AG09309 (cell line): ENCODE measurements at regions not wholly inside any gene's neighbourhood (a gene's known extent, or its start where the extent isn't known, plus 50 kb on each side); places are given as distances from the start of the nearest gene placed in this dataset.

Source experiments
- DNase-seq: peaks from one replicate; pipeline ENCODE4 v3.0.0-alpha.2; 2010; ENCODE audit warnings: low read depth
- H3K4me3 ChIP-seq: 2 replicates; pipeline ENCODE4 v1.5.1; 2011; ENCODE audit warnings: mild to moderate bottlenecking, low read depth, low read length, moderate library complexity; ENCODE audit not compliant: control insufficient read depth
- TF ChIP-seq, protein P1 (sequence below): IDR thresholded peaks from 2 replicates; pipeline ENCODE4 v1.5.1; 2011; ENCODE audit warnings: mild to moderate bottlenecking, low read depth, low read length, inconsistent platforms; ENCODE audit not compliant: insufficient read depth, control insufficient read depth; ENCODE audit errors: missing control alignments

DNA sequence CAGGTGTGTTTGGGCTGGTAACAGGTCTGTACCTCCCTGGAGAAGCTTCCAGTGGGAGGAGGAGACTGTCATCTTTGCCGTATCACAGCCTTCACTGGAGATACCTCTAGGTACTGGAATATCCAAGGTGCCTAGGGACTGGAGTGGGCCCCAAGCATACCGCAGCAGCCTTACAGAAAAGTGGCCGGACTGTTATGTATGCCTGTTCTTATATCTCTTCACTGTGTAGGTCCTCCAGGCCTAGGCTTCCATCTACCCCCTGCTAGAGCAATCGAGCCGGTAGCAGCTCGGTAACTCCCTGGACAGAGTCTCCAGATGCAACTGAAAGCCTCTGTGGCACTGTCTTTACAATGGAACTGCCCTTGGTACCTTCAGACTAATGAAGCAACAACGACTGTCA, 277.4 kb upstream of the GRIA3 start:
- H3K4me3 ChIP-seq = no peak overlapping the region
- no peak for DNase-seq
- TF ChIP-seq, protein P1, sequence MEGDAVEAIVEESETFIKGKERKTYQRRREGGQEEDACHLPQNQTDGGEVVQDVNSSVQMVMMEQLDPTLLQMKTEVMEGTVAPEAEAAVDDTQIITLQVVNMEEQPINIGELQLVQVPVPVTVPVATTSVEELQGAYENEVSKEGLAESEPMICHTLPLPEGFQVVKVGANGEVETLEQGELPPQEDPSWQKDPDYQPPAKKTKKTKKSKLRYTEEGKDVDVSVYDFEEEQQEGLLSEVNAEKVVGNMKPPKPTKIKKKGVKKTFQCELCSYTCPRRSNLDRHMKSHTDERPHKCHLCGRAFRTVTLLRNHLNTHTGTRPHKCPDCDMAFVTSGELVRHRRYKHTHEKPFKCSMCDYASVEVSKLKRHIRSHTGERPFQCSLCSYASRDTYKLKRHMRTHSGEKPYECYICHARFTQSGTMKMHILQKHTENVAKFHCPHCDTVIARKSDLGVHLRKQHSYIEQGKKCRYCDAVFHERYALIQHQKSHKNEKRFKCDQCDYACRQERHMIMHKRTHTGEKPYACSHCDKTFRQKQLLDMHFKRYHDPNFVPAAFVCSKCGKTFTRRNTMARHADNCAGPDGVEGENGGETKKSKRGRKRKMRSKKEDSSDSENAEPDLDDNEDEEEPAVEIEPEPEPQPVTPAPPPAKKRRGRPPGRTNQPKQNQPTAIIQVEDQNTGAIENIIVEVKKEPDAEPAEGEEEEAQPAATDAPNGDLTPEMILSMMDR = no peak

GRCh38 chrX:122907375-122907774, 276.7 kb upstream of the GRIA3 start:
- TF ChIP-seq, protein P1 = no peak
- no peak for DNase-seq
- H3K4me3 ChIP-seq = no peak overlapping the region

DNA sequence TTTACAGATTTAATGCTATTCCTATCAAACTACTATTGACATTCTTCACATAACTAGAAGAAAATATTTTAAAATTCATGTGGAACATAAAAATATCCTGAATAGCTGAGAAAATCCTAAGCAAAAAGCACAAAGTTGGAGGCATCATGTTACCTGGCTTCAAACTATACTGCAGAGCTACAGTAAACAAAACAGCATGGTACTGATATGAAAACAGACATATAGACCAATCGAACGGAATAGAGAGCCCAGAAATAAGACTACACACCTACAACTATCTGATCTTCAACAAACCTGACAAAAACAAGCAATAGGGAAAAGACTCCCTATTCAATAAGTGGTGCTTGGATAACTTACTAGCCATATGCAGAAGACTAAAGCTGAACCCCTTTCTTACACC, 273.4 kb upstream of the GRIA3 start:
- TF ChIP-seq, protein P1 = no peak
- no peak for DNase-seq
- H3K4me3 ChIP-seq = no peak overlapping the region

DNA sequence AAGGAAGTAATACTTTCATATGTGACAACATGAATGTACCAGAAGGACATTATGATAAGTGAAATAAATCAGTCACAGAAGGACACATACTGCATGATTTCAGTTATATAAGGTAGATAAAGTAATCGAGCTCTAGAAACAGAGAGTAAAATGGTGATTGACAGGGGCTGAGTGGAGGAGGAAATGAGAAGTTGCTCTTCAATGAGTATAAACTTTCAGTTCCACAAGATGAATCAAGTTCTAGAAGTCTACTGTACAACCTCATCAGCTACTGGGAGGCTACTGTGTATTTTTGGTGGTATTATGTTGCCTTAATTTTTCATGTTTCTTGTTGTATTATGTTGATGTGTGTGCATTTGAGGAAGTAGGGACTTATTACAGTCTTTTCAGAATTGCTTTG, 270.9 kb upstream of the GRIA3 start:
- TF ChIP-seq, protein P1 = no peak
- no peak overlapping the region for H3K4me3 ChIP-seq
- no peak for DNase-seq

DNA sequence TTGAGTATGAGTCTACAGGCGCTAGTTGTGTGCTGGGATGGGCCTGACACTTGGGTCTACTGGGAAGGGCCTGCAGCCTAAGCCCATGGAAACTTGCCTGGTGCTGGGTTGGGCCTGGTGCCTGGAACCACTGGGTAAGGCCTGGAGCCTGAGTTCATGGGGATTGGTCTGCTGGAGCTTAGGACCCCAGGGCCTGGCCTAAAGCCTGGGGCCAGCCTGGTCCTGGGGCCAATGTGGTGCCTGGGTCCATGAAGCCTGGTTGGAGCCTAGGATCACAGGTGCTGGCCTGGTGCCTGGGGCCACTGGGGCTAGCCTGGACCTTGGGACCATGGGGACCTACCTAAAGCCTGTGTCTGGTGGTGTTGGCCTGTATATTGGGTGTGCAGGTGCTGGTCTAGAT, 270.3 kb upstream of the GRIA3 start:
- no peak for DNase-seq
- no peak overlapping the region for H3K4me3 ChIP-seq
- TF ChIP-seq, protein P1 = no peak

- H3K4me3 ChIP-seq = no peak overlapping the region
- TF ChIP-seq, protein P1 = no peak
- no peak for DNase-seq
Measured at GRCh38 chrX:122914256-122914655, 269.8 kb upstream of the GRIA3 start.

GRCh38 chrX:122934131-122934530, 249.9 kb upstream of the GRIA3 start:
- TF ChIP-seq, protein P1 = no peak
- no peak for DNase-seq
- no peak overlapping the region for H3K4me3 ChIP-seq
